ENCODE measurements at regions not wholly inside any gene's neighbourhood (a gene's known extent, or its start where the extent isn't known, plus 50 kb on each side); places are given as distances from the start of the nearest gene placed in this dataset.

GRCh38 chr17:79223953-79224352 is 149.3 kb downstream of the ENGASE start:
- Histone ChIP-seq H3K27ac (ENCODE audit: low read length) (no peak overlapping the region), H3K4me3 (ENCODE audit: low read depth in 1 of 2, low read length in 2 of 2) (no peak overlapping the region), H3K27me3 (ENCODE audit: low read depth, low read length) (peaks cover 22% of the 10 kb centered on the region), H3K36me3 (ENCODE audit: control insufficient read depth in 1 of 2, insufficient read depth in 2 of 2, low read length in 2 of 2) (no peaks in the 10 kb centered on the region), H3K9me3 (ENCODE audit: control insufficient read depth in 1 of 2, low read length in 2 of 2) (no peaks in the 10 kb centered on the region), H3K4me1 (ENCODE audit: control insufficient read depth in 1 of 2, insufficient read depth in 2 of 2, low read length in 2 of 2) (peaks cover 0 to 12% of the 10 kb centered on the region in 2 donors)

- H3K27ac ChIP-seq (ENCODE audit: low read length): no peak overlapping the region
- no peaks in the 10 kb centered on the region for H3K36me3 ChIP-seq (ENCODE audit: control insufficient read depth in 1 of 2, insufficient read depth in 2 of 2, low read length in 2 of 2)
- no peaks in the 10 kb centered on the region for H3K9me3 ChIP-seq (ENCODE audit: control insufficient read depth in 1 of 2, low read length in 2 of 2)
- H3K4me3 ChIP-seq (ENCODE audit: low read depth in 1 of 2, low read length in 2 of 2): no peak overlapping the region
- peaks cover 22% of the 10 kb centered on the region for H3K27me3 ChIP-seq (ENCODE audit: low read depth, low read length)
- H3K4me1 ChIP-seq (ENCODE audit: control insufficient read depth in 1 of 2, insufficient read depth in 2 of 2, low read length in 2 of 2): peaks cover 0 to 12% of the 10 kb centered on the region in 2 donors
Observed at GRCh38 chr17:79223471-79223870, 148.8 kb downstream of the ENGASE start.

- H3K27me3 ChIP-seq (ENCODE audit: low read depth, low read length): peaks cover 22% of the 10 kb centered on the region
- H3K27ac ChIP-seq (ENCODE audit: low read length): no peak overlapping the region
- H3K4me1 ChIP-seq (ENCODE audit: control insufficient read depth in 1 of 2, insufficient read depth in 2 of 2, low read length in 2 of 2): peaks cover 0 to 12% of the 10 kb centered on the region in 2 donors
- H3K36me3 ChIP-seq (ENCODE audit: control insufficient read depth in 1 of 2, insufficient read depth in 2 of 2, low read length in 2 of 2): no peaks in the 10 kb centered on the region
- H3K9me3 ChIP-seq (ENCODE audit: control insufficient read depth in 1 of 2, low read length in 2 of 2): no peaks in the 10 kb centered on the region
- H3K4me3 ChIP-seq (ENCODE audit: low read depth in 1 of 2, low read length in 2 of 2): no peak overlapping the region
Observed at GRCh38 chr17:79221597-79221996, 147.0 kb downstream of the ENGASE start.

- Histone ChIP-seq H3K4me3 (ENCODE audit: low read depth in 1 of 2, low read length in 2 of 2) (no peak overlapping the region), H3K27me3 (ENCODE audit: low read depth, low read length) (peaks cover 22% of the 10 kb centered on the region), H3K27ac (ENCODE audit: low read length) (no peak overlapping the region), H3K9me3 (ENCODE audit: control insufficient read depth in 1 of 2, low read length in 2 of 2) (no peaks in the 10 kb centered on the region), H3K4me1 (ENCODE audit: control insufficient read depth in 1 of 2, insufficient read depth in 2 of 2, low read length in 2 of 2) (peaks cover 0 to 12% of the 10 kb centered on the region in 2 donors), H3K36me3 (ENCODE audit: control insufficient read depth in 1 of 2, insufficient read depth in 2 of 2, low read length in 2 of 2) (no peaks in the 10 kb centered on the region)
Observed at GRCh38 chr17:79220713-79221291, 146.2 kb downstream of the ENGASE start.

- Histone ChIP-seq H3K36me3 (ENCODE audit: control insufficient read depth in 1 of 2, insufficient read depth in 2 of 2, low read length in 2 of 2) (no peaks in the 10 kb centered on the region), H3K4me3 (ENCODE audit: low read depth in 1 of 2, low read length in 2 of 2) (no peak overlapping the region), H3K4me1 (ENCODE audit: control insufficient read depth in 1 of 2, insufficient read depth in 2 of 2, low read length in 2 of 2) (peaks cover 0 to 12% of the 10 kb centered on the region in 2 donors), H3K27me3 (ENCODE audit: low read depth, low read length) (peaks cover 22% of the 10 kb centered on the region), H3K27ac (ENCODE audit: low read length) (no peak overlapping the region), H3K9me3 (ENCODE audit: control insufficient read depth in 1 of 2, low read length in 2 of 2) (no peaks in the 10 kb centered on the region)
Observed at GRCh38 chr17:79220201-79220712, 145.6 kb downstream of the ENGASE start.

GRCh38 chr17:79219208-79219935 is 144.7 kb downstream of the ENGASE start:
- Histone ChIP-seq H3K4me1 (ENCODE audit: control insufficient read depth in 1 of 2, insufficient read depth in 2 of 2, low read length in 2 of 2) (peaks cover 0 to 12% of the 10 kb centered on the region in 2 donors), H3K9me3 (ENCODE audit: control insufficient read depth in 1 of 2, low read length in 2 of 2) (no peaks in the 10 kb centered on the region), H3K36me3 (ENCODE audit: control insufficient read depth in 1 of 2, insufficient read depth in 2 of 2, low read length in 2 of 2) (no peaks in the 10 kb centered on the region), H3K4me3 (ENCODE audit: low read depth in 1 of 2, low read length in 2 of 2) (no peak overlapping the region), H3K27me3 (ENCODE audit: low read depth, low read length) (peaks cover 22% of the 10 kb centered on the region), H3K27ac (ENCODE audit: low read length) (no peak overlapping the region)

- Histone ChIP-seq H3K36me3 (ENCODE audit: control insufficient read depth in 1 of 2, insufficient read depth in 2 of 2, low read length in 2 of 2) (no peaks in the 10 kb centered on the region), H3K9me3 (ENCODE audit: control insufficient read depth in 1 of 2, low read length in 2 of 2) (no peaks in the 10 kb centered on the region), H3K27ac (ENCODE audit: low read length) (no peak overlapping the region), H3K4me3 (ENCODE audit: low read depth in 1 of 2, low read length in 2 of 2) (no peak overlapping the region), H3K4me1 (ENCODE audit: control insufficient read depth in 1 of 2, insufficient read depth in 2 of 2, low read length in 2 of 2) (peaks cover 0 to 12% of the 10 kb centered on the region in 2 donors), H3K27me3 (ENCODE audit: low read depth, low read length) (peaks cover 22% of the 10 kb centered on the region)
Observed at GRCh38 chr17:79218825-79219200, 144.2 kb downstream of the ENGASE start.

- H3K36me3 ChIP-seq (ENCODE audit: control insufficient read depth in 1 of 2, insufficient read depth in 2 of 2, low read length in 2 of 2): no peaks in the 10 kb centered on the region
- H3K4me3 ChIP-seq (ENCODE audit: low read depth in 1 of 2, low read length in 2 of 2): no peak overlapping the region
- no peaks in the 10 kb centered on the region for H3K9me3 ChIP-seq (ENCODE audit: control insufficient read depth in 1 of 2, low read length in 2 of 2)
- H3K27me3 ChIP-seq (ENCODE audit: low read depth, low read length): peaks cover 22% of the 10 kb centered on the region
- no peak overlapping the region for H3K27ac ChIP-seq (ENCODE audit: low read length)
- H3K4me1 ChIP-seq (ENCODE audit: control insufficient read depth in 1 of 2, insufficient read depth in 2 of 2, low read length in 2 of 2): peaks cover 0 to 12% of the 10 kb centered on the region in 2 donors
Observed at GRCh38 chr17:79218175-79218824, 143.7 kb downstream of the ENGASE start.

GRCh38 chr17:79217473-79218135 is 143.0 kb downstream of the ENGASE start:
- Histone ChIP-seq H3K4me1 (ENCODE audit: control insufficient read depth in 1 of 2, insufficient read depth in 2 of 2, low read length in 2 of 2) (peaks cover 0 to 12% of the 10 kb centered on the region in 2 donors), H3K9me3 (ENCODE audit: control insufficient read depth in 1 of 2, low read length in 2 of 2) (no peaks in the 10 kb centered on the region), H3K4me3 (ENCODE audit: low read depth in 1 of 2, low read length in 2 of 2) (no peak overlapping the region), H3K27me3 (ENCODE audit: low read depth, low read length) (peaks cover 21% of the 10 kb centered on the region), H3K36me3 (ENCODE audit: control insufficient read depth in 1 of 2, insufficient read depth in 2 of 2, low read length in 2 of 2) (no peaks in the 10 kb centered on the region), H3K27ac (ENCODE audit: low read length) (no peak overlapping the region)

- Histone ChIP-seq H3K4me3 (ENCODE audit: low read depth in 1 of 2, low read length in 2 of 2) (no peak overlapping the region), H3K27ac (ENCODE audit: low read length) (no peak overlapping the region), H3K9me3 (ENCODE audit: control insufficient read depth in 1 of 2, low read length in 2 of 2) (no peaks in the 10 kb centered on the region), H3K4me1 (ENCODE audit: control insufficient read depth in 1 of 2, insufficient read depth in 2 of 2, low read length in 2 of 2) (peaks cover 0 to 12% of the 10 kb centered on the region in 2 donors), H3K27me3 (ENCODE audit: low read depth, low read length) (peaks cover 14% of the 10 kb centered on the region), H3K36me3 (ENCODE audit: control insufficient read depth in 1 of 2, insufficient read depth in 2 of 2, low read length in 2 of 2) (no peaks in the 10 kb centered on the region)
Observed at GRCh38 chr17:79216826-79217225, 142.2 kb downstream of the ENGASE start.

- Histone ChIP-seq H3K4me3 (ENCODE audit: low read depth in 1 of 2, low read length in 2 of 2) (no peak overlapping the region), H3K27me3 (ENCODE audit: low read depth, low read length) (peaks cover 12% of the 10 kb centered on the region), H3K36me3 (ENCODE audit: control insufficient read depth in 1 of 2, insufficient read depth in 2 of 2, low read length in 2 of 2) (no peaks in the 10 kb centered on the region), H3K27ac (ENCODE audit: low read length) (no peak overlapping the region), H3K4me1 (ENCODE audit: control insufficient read depth in 1 of 2, insufficient read depth in 2 of 2, low read length in 2 of 2) (peaks cover 0 to 12% of the 10 kb centered on the region in 2 donors), H3K9me3 (ENCODE audit: control insufficient read depth in 1 of 2, low read length in 2 of 2) (no peaks in the 10 kb centered on the region)
Observed at GRCh38 chr17:79216391-79216790, 141.8 kb downstream of the ENGASE start.

Data from muscle layer of duodenum (tissue), 2 donors.